Colonic mucosa (tissue), 4 donors: ENCODE measurements at regions not wholly inside any gene's neighbourhood (a gene's known extent, or its start where the extent isn't known, plus 50 kb on each side); places are given as distances from the start of the nearest gene placed in this dataset.

ENCODE experiments used
- DNase-seq: peaks from one replicate; pipeline ENCODE4 v3.0.0-alpha.2; 2020
- H3K27ac ChIP-seq: fragments of 200-600 bp; one replicate; pipeline ENCODE4 v1.8.0; 2021
- H3K27me3 ChIP-seq: fragments of 200-600 bp; one replicate; pipeline ENCODE4 v1.8.0; 2021
- H3K36me3 ChIP-seq: fragments of 200-600 bp; one replicate; pipeline ENCODE4 v1.8.0; 2021
- H3K4me1 ChIP-seq: fragments of 200-600 bp; one replicate; pipeline ENCODE4 v1.8.0; 2021; ENCODE audit warnings: mild to moderate bottlenecking
- H3K4me3 ChIP-seq: fragments of 200-600 bp; one replicate; pipeline ENCODE4 v1.8.0; 2021
- H3K9ac ChIP-seq, 2 donors: one replicate each; pipeline ENCODE4 v1.7.0; 2013; ENCODE audit warnings: control low read depth in 2 of 2, low read depth in 2 of 2, low read length in 2 of 2
- H3K9me3 ChIP-seq: fragments of 200-600 bp; one replicate; pipeline ENCODE4 v1.8.0; 2021
- CTCF ChIP-seq: fragments of 200-600 bp; IDR thresholded peaks from one replicate; pipeline ENCODE4 v1.8.0; 2022; ENCODE audit warnings: antibody characterized with exemption, mild to moderate bottlenecking
- intact Hi-C: fragments of 100-400 bp; cut with DNase I; formaldehyde crosslinking; loops from one replicate; pipeline ENCODE4 v1.14.1; 2022
- donor health status: healthy.
- donor health status: DM: no; HTN: no; CAD: no.
- donor health status: DM: no; HTN: no; CAD: no.

- Histone ChIP-seq H3K9me3 (no peaks in the 10 kb centered on the region), H3K27ac (no peak overlapping the region), H3K4me1 (no peaks in the 10 kb centered on the region), H3K9ac (no peak overlapping the region), H3K36me3 (no peaks in the 10 kb centered on the region), H3K4me3 (no peak overlapping the region), H3K27me3 (no peaks in the 10 kb centered on the region)
- no peak for TF ChIP-seq CTCF
- intact Hi-C loops: no loop called here
- no peak for DNase-seq
Measured at GRCh38 chr1:50342525-50342924, 80.7 kb downstream of the DMRTA2 start.

- TF ChIP-seq CTCF: no peak
- Histone ChIP-seq H3K9ac (no peak overlapping the region), H3K27me3 (peaks cover 4% of the 10 kb centered on the region), H3K4me3 (no peak overlapping the region), H3K27ac (no peak overlapping the region), H3K36me3 (no peaks in the 10 kb centered on the region), H3K4me1 (peaks cover 5% of the 10 kb centered on the region), H3K9me3 (no peaks in the 10 kb centered on the region)
- DNase-seq: no peak
- intact Hi-C loops: no loop called here
Measured at GRCh38 chr1:50335036-50335435, 88.2 kb downstream of the DMRTA2 start.

- Histone ChIP-seq H3K36me3 (no peaks in the 10 kb centered on the region), H3K27ac (no peak overlapping the region), H3K4me1 (peaks cover 5% of the 10 kb centered on the region), H3K9me3 (no peaks in the 10 kb centered on the region), H3K9ac (peak overlapping the region; percentile 61 to 68), H3K27me3 (peaks cover 4% of the 10 kb centered on the region), H3K4me3 (peak overlapping the region; percentile 68)
- peak; percentile 61 for DNase-seq
- TF ChIP-seq CTCF: no peak
- intact Hi-C loops: no loop called here
Measured at GRCh38 chr1:50333595-50333974, 89.7 kb downstream of the DMRTA2 start.

- Histone ChIP-seq H3K9me3 (no peaks in the 10 kb centered on the region), H3K4me1 (peaks cover 5% of the 10 kb centered on the region), H3K27me3 (peaks cover 4% of the 10 kb centered on the region), H3K4me3 (peak overlapping the region; percentile 68), H3K9ac (peak overlapping the region; percentile 61 to 68), H3K27ac (no peak overlapping the region), H3K36me3 (no peaks in the 10 kb centered on the region)
- intact Hi-C loops: no loop called here
- peak; percentile 81 for TF ChIP-seq CTCF
- DNase-seq: peak; percentile 60
Measured at GRCh38 chr1:50332941-50333594, 90.2 kb downstream of the DMRTA2 start.

GRCh38 chr1:50329332-50329932, 93.8 kb downstream of the DMRTA2 start:
- no peak for TF ChIP-seq CTCF
- Histone ChIP-seq H3K4me1 (peaks cover 5% of the 10 kb centered on the region), H3K9me3 (no peaks in the 10 kb centered on the region), H3K27ac (no peak overlapping the region), H3K36me3 (no peaks in the 10 kb centered on the region), H3K27me3 (peaks cover 4% of the 10 kb centered on the region), H3K4me3 (no peak overlapping the region), H3K9ac (no peak overlapping the region)
- intact Hi-C loops: no loop called here
- peak; percentile 89 for DNase-seq
